ENCODE measurements at regions not wholly inside any gene's neighbourhood (a gene's known extent, or its start where the extent isn't known, plus 50 kb on each side); places are given as distances from the start of the nearest gene placed in this dataset.

DNA sequence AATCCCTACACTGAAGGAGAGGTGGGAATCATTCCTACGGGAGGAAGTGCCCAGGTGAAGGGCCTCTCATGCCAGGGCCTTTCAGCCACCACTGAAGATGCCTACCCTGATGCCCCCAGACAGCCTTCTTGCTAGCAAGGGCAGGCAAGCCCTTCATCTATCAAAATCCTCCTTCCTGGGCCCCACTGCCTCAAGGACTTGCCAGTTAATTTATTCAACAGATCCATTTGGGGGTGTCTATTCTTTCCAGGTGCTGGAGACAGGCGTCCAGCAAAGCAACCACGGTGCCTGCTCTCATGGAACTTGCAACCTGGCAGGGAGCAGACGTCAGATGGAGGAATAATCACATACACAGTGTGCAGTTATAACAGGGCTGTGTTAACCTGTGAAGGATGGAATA lies 95.5 kb downstream of the GYPC start:
- no peak for TF ChIP-seq EGR1 (IDR thresholded peaks at IDR 0.05)

DNA sequence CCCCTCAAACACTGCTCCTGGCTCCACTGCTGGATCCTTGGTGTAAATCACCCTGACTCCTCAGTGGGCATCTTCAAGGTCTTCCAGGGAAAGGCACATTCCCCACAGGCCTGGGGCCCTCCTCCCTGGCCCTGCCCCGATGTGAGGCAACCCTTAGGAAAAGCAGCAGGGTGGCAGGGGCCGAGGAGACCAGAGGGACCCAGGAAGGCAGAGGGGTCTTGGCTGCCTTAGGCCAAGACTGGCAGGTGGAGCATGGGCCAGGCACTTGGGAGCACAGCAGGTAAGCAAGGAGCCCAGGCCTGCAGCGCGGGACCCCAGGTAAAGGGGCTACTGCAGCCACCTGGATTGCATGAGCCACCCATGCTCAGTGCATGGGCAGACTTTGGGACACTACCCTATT lies 96.9 kb downstream of the GYPC start:
- no peak for TF ChIP-seq FOXM1 (IDR thresholded peaks at IDR 0.05; ENCODE audit: borderline replicate concordance, low read depth)
- TF ChIP-seq CREB1 (IDR thresholded peaks at IDR 0.05; ENCODE audit: low read depth) = no peak
- TF ChIP-seq, protein P1, sequence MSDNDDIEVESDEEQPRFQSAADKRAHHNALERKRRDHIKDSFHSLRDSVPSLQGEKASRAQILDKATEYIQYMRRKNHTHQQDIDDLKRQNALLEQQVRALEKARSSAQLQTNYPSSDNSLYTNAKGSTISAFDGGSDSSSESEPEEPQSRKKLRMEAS (IDR thresholded peaks at IDR 0.05) = no peak
- no peak for TF ChIP-seq TEAD4 (IDR thresholded peaks at IDR 0.05)
- no peak for TF ChIP-seq YY1 (IDR thresholded peaks at IDR 0.05; ENCODE audit: low read depth)

DNA sequence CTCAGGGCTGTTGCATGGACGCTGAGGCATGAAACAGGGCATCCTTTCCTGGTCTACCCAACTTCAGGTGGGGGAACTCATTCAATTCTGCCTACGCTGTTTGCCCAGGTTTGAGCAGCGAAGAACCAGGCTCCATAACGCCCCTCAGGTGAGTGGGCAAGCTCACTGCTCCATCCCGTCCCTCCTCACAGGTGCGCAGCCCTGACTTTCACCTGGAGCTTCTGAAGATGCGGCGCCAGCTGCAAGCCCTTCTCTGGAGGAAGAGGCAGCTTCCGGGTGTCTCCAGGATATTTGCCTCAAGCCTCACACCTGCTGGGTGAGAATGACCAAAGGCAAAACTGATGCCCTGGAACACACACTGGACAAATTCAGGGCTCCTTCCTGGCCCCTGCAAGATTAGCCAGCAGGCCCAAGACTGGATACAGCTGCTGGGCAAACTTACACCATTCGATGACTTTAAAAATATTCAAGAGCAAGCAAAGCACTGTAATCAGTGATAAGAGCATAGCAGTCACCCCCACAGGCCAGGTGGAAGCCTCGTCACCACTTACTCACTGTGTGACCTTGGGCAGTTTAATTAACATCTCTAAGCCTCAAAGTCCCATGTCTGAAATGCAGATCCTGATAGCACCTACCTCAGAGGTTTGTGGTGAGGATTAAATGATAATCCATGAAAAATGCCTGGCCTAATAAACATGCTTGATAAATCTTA lies 97.7 kb downstream of the GYPC start:
- TF ChIP-seq TEAD4 (IDR thresholded peaks at IDR 0.05) (no peak), TAF1 (IDR thresholded peaks at IDR 0.05; ENCODE audit: low read depth) (no peak), FOXM1 (IDR thresholded peaks at IDR 0.05; ENCODE audit: borderline replicate concordance, low read depth) (no peak), TCF12 (IDR thresholded peaks at IDR 0.05; ENCODE audit: low read depth) (no peak), CEBPB (IDR thresholded peaks at IDR 0.05) (no peak), EP300 (IDR thresholded peaks at IDR 0.05; ENCODE audit: borderline replicate concordance) (no peak)
- TF ChIP-seq, protein P2, sequence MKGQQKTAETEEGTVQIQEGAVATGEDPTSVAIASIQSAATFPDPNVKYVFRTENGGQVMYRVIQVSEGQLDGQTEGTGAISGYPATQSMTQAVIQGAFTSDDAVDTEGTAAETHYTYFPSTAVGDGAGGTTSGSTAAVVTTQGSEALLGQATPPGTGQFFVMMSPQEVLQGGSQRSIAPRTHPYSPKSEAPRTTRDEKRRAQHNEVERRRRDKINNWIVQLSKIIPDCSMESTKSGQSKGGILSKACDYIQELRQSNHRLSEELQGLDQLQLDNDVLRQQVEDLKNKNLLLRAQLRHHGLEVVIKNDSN (IDR thresholded peaks at IDR 0.05) = no peak

DNA sequence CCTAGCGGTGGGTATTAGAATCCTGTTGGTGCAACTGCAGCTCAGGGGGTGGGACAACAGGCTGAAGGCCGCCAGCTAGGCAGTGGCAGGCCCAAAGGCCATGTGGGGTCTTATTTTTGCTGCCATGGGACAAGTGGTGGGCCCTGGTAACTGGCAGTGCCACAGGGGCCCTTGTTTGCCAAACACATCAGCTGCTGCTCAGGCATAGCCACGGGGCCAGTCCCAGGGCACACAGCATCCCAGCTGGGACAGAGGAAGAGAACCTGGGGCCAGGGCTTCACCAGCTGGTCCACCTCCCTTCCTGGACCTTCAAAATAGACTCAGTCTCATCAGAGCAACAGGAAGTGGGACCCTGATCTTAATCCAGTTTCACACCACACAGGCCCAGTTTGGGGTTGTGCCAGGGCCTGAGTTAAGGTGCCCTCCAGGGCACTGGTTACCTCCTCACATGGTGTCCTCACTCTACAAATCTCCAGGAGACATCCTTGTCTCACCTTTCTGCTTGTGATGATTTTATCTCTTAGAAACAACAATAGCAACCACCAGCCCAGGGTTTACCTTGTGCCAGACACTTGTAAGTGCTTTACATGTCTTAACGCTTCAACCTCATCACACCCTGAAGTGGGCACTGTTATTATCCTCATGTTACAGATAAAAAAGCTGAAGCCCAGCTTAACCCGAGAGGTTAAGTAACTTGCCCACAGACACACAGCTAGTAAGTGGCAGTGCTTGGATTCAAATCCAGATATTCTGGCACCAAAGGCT lies 98.5 kb downstream of the GYPC start:
- no peak for TF ChIP-seq NFIC (IDR thresholded peaks at IDR 0.05)
- no peak for TF ChIP-seq TAF1 (IDR thresholded peaks at IDR 0.05; ENCODE audit: low read depth)
- no peak for TF ChIP-seq CEBPB (IDR thresholded peaks at IDR 0.05)
- TF ChIP-seq, protein P3, sequence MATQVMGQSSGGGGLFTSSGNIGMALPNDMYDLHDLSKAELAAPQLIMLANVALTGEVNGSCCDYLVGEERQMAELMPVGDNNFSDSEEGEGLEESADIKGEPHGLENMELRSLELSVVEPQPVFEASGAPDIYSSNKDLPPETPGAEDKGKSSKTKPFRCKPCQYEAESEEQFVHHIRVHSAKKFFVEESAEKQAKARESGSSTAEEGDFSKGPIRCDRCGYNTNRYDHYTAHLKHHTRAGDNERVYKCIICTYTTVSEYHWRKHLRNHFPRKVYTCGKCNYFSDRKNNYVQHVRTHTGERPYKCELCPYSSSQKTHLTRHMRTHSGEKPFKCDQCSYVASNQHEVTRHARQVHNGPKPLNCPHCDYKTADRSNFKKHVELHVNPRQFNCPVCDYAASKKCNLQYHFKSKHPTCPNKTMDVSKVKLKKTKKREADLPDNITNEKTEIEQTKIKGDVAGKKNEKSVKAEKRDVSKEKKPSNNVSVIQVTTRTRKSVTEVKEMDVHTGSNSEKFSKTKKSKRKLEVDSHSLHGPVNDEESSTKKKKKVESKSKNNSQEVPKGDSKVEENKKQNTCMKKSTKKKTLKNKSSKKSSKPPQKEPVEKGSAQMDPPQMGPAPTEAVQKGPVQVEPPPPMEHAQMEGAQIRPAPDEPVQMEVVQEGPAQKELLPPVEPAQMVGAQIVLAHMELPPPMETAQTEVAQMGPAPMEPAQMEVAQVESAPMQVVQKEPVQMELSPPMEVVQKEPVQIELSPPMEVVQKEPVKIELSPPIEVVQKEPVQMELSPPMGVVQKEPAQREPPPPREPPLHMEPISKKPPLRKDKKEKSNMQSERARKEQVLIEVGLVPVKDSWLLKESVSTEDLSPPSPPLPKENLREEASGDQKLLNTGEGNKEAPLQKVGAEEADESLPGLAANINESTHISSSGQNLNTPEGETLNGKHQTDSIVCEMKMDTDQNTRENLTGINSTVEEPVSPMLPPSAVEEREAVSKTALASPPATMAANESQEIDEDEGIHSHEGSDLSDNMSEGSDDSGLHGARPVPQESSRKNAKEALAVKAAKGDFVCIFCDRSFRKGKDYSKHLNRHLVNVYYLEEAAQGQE (IDR thresholded peaks at IDR 0.05; ENCODE audit: low read depth) = no peak
- TF ChIP-seq, protein P2 (IDR thresholded peaks at IDR 0.05) = no peak
- no peak for TF ChIP-seq EP300 (IDR thresholded peaks at IDR 0.05; ENCODE audit: borderline replicate concordance)
- no peak for TF ChIP-seq TCF12 (IDR thresholded peaks at IDR 0.05; ENCODE audit: low read depth)
- TF ChIP-seq, protein P1 (IDR thresholded peaks at IDR 0.05) = no peak
- TF ChIP-seq YY1 (IDR thresholded peaks at IDR 0.05; ENCODE audit: low read depth) = no peak
- TF ChIP-seq RAD21 (IDR thresholded peaks at IDR 0.05; ENCODE audit: low read depth) = no peak
- no peak for TF ChIP-seq FOXM1 (IDR thresholded peaks at IDR 0.05; ENCODE audit: borderline replicate concordance, low read depth)
- TF ChIP-seq ZBTB7A (IDR thresholded peaks at IDR 0.05; ENCODE audit: low read depth) = no peak
- TF ChIP-seq CREB1 (IDR thresholded peaks at IDR 0.05; ENCODE audit: low read depth) = no peak
- TF ChIP-seq TEAD4 (IDR thresholded peaks at IDR 0.05) = no peak

DNA sequence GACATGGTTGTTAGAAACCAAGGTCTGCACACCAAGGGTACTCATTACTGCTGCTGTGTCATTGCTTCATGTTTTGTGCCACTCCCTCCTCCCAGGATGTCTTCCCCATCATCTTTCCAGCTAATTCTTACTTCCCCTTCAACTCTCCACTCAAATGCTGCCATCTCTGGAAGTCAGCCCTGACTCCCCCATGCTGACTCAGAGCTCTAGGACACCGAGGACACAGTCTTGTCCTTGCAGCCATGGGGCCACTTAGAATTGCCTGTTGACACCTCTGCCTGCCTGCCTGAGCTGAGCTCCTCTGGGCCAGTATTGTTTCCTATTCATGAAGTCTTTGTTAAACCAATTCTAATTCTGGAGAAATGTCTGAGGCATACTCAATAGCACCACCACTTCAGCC lies 100.2 kb downstream of the GYPC start:
- TF ChIP-seq TCF12 (IDR thresholded peaks at IDR 0.05; ENCODE audit: low read depth) (no peak), CEBPB (IDR thresholded peaks at IDR 0.05) (no peak), EP300 (IDR thresholded peaks at IDR 0.05; ENCODE audit: borderline replicate concordance) (no peak), FOXM1 (IDR thresholded peaks at IDR 0.05; ENCODE audit: borderline replicate concordance, low read depth) (no peak), RAD21 (IDR thresholded peaks at IDR 0.05; ENCODE audit: low read depth) (no peak)
- TF ChIP-seq, protein P2 (IDR thresholded peaks at IDR 0.05) = no peak
- TF ChIP-seq, protein P3 (IDR thresholded peaks at IDR 0.05; ENCODE audit: low read depth) = no peak

Measured in Ishikawa (cell line).